ENCODE measurements at regions not wholly inside any gene's neighbourhood (a gene's known extent, or its start where the extent isn't known, plus 50 kb on each side); places are given as distances from the start of the nearest gene placed in this dataset.
"Not testable (repeated sequence)": the region's sequence is repeated elsewhere in the genome, so short reads cannot be mapped to it uniquely, and the experiment has no call there.

GRCh38 chr12:108424026-108424425 lies 84.9 kb upstream of the CMKLR1 start:
- DNase-seq (ENCODE audit: low spot score), result no peak

- DNase-seq (ENCODE audit: low spot score), result no peak
Measured at GRCh38 chr12:108423486-108423885, 84.4 kb upstream of the CMKLR1 start.

DNA sequence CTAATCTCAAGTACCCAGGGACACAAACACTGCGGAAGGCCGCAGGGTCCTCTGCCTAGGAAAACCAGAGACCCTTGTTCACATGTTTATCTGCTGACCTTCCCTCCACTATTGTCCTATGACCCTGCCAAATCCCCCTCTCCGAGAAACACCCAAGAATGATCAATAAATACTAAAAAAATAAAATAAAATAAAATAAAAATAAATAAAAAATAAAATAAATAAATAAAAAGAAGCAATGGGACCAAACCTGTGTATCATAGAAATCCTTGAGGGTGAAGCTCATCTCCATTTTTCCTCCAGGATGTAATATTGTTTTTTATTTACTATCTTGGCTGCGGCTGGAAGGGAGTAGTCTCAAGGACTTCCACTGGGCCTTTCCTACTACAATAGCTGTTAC lies 82.0 kb upstream of the CMKLR1 start:
- DNase-seq (ENCODE audit: low spot score), result not testable (repeated sequence)

DNA sequence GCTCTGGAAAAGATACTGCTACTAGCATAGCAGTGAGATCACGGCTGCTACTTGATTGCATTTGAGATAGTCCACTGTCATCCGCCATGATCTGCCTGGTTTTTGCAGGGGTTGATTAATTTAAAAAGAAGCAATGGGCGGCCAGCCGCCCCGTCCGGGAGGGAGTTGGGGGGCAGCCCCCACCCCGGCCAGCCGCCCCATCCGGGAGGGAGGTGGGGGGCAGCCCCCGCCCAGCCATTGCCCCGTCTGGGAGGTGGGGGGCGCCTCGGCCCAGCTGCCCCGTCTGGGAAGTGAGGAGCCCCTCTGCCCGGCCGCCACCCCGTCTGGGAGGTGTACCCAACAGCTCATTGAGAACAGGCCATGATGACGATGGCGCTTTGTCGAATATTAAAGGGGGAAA lies 81.3 kb upstream of the CMKLR1 start:
- not testable (repeated sequence) for DNase-seq (ENCODE audit: low spot score)

DNA sequence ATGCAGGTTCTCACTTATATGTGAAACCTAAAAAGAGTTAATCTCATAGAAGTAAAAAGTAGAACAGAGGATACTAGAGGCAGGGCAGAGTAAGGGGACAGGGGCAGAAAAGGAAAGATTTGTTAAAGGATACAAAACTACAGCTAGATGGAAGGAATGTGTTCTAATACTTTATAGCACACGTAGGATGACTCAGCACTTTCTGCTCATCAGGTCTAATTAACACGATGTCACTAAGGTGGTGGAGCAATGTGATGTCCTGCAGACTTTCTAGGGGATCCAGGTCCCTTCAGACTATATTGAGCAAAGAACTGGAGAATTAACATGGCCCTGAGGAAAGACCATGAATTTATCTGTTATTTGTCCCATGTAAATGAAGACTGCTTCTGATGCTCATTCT lies 80.8 kb upstream of the CMKLR1 start:
- DNase-seq (ENCODE audit: low spot score), result no peak

GRCh38 chr12:108418164-108418890 lies 79.2 kb upstream of the CMKLR1 start:
- no peak for DNase-seq (ENCODE audit: low spot score)

DNA sequence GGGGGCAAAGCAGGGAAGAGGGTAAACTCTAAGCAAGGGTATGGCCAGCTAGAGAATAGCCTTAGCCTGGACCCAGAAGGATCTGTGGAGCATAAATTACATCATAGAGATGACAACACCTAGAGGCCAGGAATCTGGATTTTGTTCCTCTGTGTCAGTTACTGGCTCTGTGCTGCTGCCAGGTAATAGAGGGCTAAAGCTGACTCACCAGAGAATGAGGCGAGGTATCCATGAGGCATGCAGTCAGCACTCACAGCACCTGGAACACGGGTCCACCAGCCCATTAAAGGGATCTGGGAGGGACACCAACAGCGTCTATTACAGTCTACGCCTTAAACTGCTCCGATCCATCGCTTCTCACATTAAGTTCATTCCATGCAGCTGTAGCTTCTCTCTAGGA lies 74.9 kb upstream of the CMKLR1 start:
- DNase-seq (ENCODE audit: low spot score), result no peak

DNA sequence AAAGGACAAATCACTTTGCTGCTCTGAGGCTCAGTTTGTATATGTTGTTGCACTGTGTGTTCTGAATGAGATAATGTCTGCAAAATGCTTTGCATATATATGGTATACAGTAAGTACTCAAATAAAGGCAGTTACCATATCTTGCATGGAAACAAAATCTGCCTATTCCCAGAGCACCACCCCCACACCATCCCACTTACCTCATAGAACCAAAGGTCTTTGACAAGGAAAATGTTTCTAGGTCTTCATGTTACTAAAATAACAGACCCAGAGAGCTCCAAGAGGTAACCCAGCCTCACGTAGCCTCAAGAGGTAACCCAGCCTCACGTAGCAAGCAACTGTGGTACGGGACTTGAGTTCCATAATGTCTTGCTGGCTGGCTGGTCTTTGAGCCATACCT lies 71.6 kb upstream of the CMKLR1 start:
- no peak for DNase-seq (ENCODE audit: low spot score)

- no peak for DNase-seq (ENCODE audit: low spot score)
Measured at GRCh38 chr12:108409481-108409880, 70.4 kb upstream of the CMKLR1 start.

DNA sequence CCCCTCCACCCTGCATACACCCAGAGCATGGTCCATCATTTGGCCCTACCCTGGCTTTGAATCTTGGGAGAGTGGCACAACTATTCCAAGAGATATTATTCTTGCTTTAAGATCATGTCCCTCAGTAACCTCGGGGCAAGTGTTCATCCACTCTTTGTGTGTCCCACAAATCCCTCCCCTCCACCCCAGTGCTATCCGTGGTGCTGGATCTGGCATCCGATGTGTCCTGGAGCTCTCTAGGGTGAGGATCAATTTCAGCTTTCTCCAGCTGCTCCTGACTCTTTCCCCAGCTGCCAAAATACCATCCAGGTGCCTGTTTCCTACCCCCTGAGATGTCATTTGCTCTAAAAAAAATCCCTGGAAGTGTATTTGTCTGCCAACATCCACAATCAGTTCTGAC lies 64.8 kb upstream of the CMKLR1 start:
- no peak for DNase-seq (ENCODE audit: low spot score)

GRCh38 chr12:108401964-108402363 lies 62.9 kb upstream of the CMKLR1 start:
- no peak for DNase-seq (ENCODE audit: low spot score)

GRCh38 chr12:108400900-108401480 lies 61.9 kb upstream of the CMKLR1 start:
- no peak for DNase-seq (ENCODE audit: low spot score)

DNA sequence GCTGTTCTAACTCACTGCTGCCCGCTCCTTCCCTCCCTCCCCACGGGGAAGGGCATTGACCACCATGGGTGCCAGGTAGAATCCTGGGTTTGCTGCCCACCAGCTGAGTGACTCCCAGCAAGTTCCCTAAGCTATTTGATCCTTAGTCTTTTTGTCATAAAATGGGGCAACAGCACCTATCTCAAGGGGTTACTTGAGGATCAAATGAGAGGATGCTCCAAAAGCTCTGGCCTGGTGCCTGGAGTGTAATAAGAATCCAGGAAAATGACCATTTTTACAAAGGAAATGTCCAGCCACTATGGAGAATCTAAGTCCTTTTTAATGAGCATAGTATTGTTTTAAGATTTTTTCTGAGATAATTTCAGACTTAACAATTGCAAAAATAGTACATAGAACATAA lies 61.4 kb upstream of the CMKLR1 start:
- no peak for DNase-seq (ENCODE audit: low spot score)

- DNase-seq (ENCODE audit: low spot score), result peak; percentile 11
Measured at GRCh38 chr12:108400056-108400455, 60.9 kb upstream of the CMKLR1 start.

DNA sequence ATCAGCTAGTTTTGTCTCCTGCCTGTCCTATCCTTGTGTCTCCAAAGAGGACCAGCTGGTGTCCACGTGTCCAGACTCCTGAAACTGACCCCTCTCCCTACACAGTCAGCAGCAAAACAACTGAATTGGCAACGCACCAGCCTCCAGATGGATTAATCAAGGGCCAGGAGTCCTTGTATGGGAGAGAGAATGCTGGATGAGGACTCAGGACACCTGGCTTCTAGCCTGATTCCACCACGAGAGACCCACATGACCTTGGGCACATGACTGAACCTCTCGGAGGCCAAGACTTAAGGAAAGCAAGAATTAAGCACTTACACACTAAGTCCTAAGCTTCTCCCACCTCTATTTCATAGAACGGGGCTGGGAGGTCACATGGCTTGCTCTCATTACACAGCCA lies 60.4 kb upstream of the CMKLR1 start:
- DNase-seq (ENCODE audit: low spot score), result peak; percentile 16

DNA sequence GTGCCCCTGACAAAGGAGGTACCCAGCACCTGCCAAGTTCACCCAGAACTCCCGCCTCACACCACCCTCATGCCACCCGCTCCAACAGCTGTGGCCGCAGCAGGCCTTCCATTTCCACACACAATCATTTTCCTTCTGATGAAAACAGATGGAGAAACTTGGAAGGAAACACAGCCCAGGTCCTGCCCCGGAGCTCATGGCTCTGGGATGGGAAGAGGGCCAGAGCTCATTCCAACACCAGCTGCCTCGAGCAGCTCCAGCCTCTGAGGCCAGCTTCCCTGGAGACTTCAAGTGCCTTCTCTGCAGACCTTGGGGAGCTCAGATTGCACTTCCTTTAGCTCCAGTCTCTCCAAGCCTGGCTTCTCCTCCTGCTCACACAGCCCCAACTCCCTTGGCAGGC lies 55.1 kb upstream of the CMKLR1 start:
- peak; percentile 13 for DNase-seq (ENCODE audit: low spot score)

- DNase-seq (ENCODE audit: low spot score), result no peak
Measured at GRCh38 chr12:108392284-108392683, 53.2 kb upstream of the CMKLR1 start.

GRCh38 chr12:108390495-108391203 lies 51.5 kb upstream of the CMKLR1 start:
- DNase-seq (ENCODE audit: low spot score), result no peak

DNA sequence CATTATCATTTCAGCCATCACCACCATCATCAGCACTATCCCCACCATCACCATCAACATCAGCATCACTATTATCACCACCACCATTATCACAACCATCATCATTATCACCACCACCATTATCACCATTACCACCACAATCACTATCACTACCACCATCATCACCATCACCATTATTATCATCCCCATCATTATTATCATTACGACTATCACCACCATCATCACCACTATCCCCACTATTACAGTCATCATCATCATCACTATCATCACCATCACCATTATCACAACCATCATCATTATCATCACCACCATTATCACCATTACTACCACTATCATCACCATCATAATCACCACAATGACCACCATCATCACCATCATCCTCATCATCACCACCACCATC lies 50.4 kb upstream of the CMKLR1 start:
- no peak for DNase-seq (ENCODE audit: low spot score)

Measured in Ammon's horn (tissue), 1 donor.